Right lobe of liver (tissue), 6 donors: ENCODE measurements at regions not wholly inside any gene's neighbourhood (a gene's known extent, or its start where the extent isn't known, plus 50 kb on each side); places are given as distances from the start of the nearest gene placed in this dataset.

Experiments
- ATAC-seq, 4 donors: fragments of 200-7000 bp; cut with Tn5 transposase; one replicate each; pipeline ENCODE4 v1.9.1; 2020; ENCODE audit warnings: mild to moderate bottlenecking in 4 of 4, moderate library complexity in 4 of 4
- DNase-seq, 3 donors: peaks; one replicate each; pipeline ENCODE4 v3.0.0-alpha.2; 2020
- H3K27ac ChIP-seq, 3 donors: fragments of 200-600 bp; one replicate each; pipeline ENCODE4 v1.8.0; 2022
- H3K27me3 ChIP-seq, 2 donors: fragments of 200-600 bp; one replicate each; pipeline ENCODE4 v1.8.0; 2022
- H3K36me3 ChIP-seq, 4 donors: fragments of 200-600 bp; sonication (generic) in 1 of 4; one replicate each; pipeline versions ENCODE4 v1.5.1 to v1.8.0; 2017 to 2022; ENCODE audit warnings: control low read depth in 1 of 4
- H3K4me1 ChIP-seq, 4 donors: fragments of 200-600 bp; sonication (generic) in 1 of 4; one replicate each; pipeline versions ENCODE4 v1.5.1 to v1.8.0; 2017 to 2022; ENCODE audit warnings: control low read depth in 1 of 4
- H3K4me3 ChIP-seq, 3 donors: fragments of 200-600 bp; one replicate each; pipeline ENCODE4 v1.8.0; 2022
- H3K9me3 ChIP-seq, 4 donors: fragments of 200-600 bp; sonication (generic) in 1 of 4; one replicate each; pipeline versions ENCODE4 v1.5.1 to v1.8.0; 2017 to 2022; ENCODE audit warnings: control low read depth in 1 of 4
- POLR2A ChIP-seq: fragments of 450-650 bp; IDR thresholded peaks from one replicate; pipeline ENCODE4 v1.6.1; 2017; ENCODE audit warnings: antibody characterized with exemption, mild to moderate bottlenecking
- WGBS: methylation state at CpG from one replicate; pipeline ENCODE4 v1.1.6; 2018; ENCODE audit warnings: low coverage, low lambda C conversion rate; ENCODE audit not compliant: insufficient coverage; ENCODE audit errors: missing lambda C conversion rate; 5-methylcytosine and 5-hydroxymethylcytosine counted together
- intact Hi-C, 2 donors: fragments of 100-400 bp; cut with DNase I; formaldehyde crosslinking; loops; one replicate each; pipeline versions ENCODE4 v1.11.2 to v1.14.1; 2022
- TF ChIP-seq, protein P1 (sequence below), 4 donors: fragments of 200-600 bp in 3 of 4; fragments of 450-650 bp in 1 of 4; IDR thresholded peaks; one replicate each; pipeline versions ENCODE4 v1.5.1 to v1.8.0; 2016 to 2022; ENCODE audit warnings: antibody characterized with exemption in 4 of 4, mild to moderate bottlenecking in 2 of 4
- donor health status: DM: no; HTN: yes; CAD: no.
- donor health status: DM: no; HTN: no; CAD: no.
- donor health status: DM: no; HTN: no; CAD: no.
- donor health status: DM: no; HTN: yes; CAD: no.
- donor health status: DM: no; HTN: yes; CAD: no.

GRCh38 chr4:186009976-186010375 is 59.0 kb upstream of the TLR3 start:
- intact Hi-C loops, result loop anchor here in 1 of 2 donors (10.0 kb wide), 1 partner anchor 365 kb away; no protein-coding TSS in a partner anchor
- TF ChIP-seq, protein P1, sequence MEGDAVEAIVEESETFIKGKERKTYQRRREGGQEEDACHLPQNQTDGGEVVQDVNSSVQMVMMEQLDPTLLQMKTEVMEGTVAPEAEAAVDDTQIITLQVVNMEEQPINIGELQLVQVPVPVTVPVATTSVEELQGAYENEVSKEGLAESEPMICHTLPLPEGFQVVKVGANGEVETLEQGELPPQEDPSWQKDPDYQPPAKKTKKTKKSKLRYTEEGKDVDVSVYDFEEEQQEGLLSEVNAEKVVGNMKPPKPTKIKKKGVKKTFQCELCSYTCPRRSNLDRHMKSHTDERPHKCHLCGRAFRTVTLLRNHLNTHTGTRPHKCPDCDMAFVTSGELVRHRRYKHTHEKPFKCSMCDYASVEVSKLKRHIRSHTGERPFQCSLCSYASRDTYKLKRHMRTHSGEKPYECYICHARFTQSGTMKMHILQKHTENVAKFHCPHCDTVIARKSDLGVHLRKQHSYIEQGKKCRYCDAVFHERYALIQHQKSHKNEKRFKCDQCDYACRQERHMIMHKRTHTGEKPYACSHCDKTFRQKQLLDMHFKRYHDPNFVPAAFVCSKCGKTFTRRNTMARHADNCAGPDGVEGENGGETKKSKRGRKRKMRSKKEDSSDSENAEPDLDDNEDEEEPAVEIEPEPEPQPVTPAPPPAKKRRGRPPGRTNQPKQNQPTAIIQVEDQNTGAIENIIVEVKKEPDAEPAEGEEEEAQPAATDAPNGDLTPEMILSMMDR (IDR thresholded peaks at IDR 0.05), result no peak
- TF ChIP-seq POLR2A, result no peak
- ATAC-seq, result no peak

DNA sequence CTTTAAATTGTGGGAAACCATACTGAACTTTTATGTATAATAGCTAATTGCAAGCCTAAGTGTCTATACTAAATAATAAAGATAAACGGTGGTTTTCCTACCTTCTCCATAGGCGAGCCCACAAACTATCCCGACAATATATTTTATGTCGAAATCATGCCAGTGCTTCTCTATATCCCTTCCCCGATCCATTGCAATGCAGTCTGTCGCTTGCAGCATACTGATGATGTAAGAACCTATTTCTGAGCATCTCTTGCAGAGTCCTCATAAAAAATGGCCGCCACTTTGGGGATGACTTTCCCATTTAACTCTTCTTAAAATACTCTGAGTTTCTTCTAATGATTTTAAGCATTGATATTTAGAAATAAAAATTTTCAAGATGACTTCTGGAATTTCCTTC is 58.1 kb upstream of the TLR3 start:
- Histone ChIP-seq H3K27ac (no peak overlapping the region), H3K9me3 (no peaks in the 10 kb centered on the region), H3K36me3 (no peaks in the 10 kb centered on the region), H3K27me3 (no peaks in the 10 kb centered on the region), H3K4me1 (no peaks in the 10 kb centered on the region), H3K4me3 (no peak overlapping the region)
- TF ChIP-seq, protein P1 (IDR thresholded peaks at IDR 0.05), result no peak
- no peak for TF ChIP-seq POLR2A
- ATAC-seq (no peak), DNase-seq (no peak)
- WGBS, result 91% methylated on average over 7 of the region's 7 CpGs
- intact Hi-C loops, result loop anchor here in 1 of 2 donors (10.0 kb wide), 1 partner anchor 366 kb away; no protein-coding TSS in a partner anchor

More at GRCh38 chr4:186009976-186010375, 59.0 kb upstream of the TLR3 start:
- no peak overlapping the region for H3K4me3 ChIP-seq
- no peaks in the 10 kb centered on the region for H3K9me3 ChIP-seq
- H3K36me3 ChIP-seq, result no peaks in the 10 kb centered on the region
- no peaks in the 10 kb centered on the region for H3K4me1 ChIP-seq
- H3K27ac ChIP-seq, result no peak overlapping the region
- no peak for DNase-seq
- no peaks in the 10 kb centered on the region for H3K27me3 ChIP-seq

DNA sequence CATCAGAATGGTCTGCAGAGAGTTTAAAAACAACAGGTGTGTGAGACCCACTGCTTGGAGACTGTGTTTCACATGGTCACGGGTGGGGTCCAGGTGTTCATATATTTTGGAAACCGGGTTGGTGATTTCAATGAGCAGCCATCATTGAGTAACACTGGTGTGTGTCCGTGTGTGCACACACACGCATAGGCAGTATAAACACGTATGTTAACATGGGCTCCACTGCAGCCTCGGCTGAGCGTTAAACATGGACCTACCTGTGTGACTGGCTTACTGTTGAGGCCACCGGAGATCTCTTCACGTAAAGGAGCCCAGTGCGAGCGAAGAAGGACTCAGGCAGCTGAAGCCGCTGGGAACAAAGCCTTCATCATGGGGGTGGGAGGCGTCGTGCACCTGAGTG is 56.9 kb upstream of the TLR3 start:
- no peak for TF ChIP-seq POLR2A
- TF ChIP-seq, protein P1 (IDR thresholded peaks at IDR 0.05), result no peak
- H3K9me3 ChIP-seq, result no peaks in the 10 kb centered on the region
- no peaks in the 10 kb centered on the region for H3K27me3 ChIP-seq
- intact Hi-C loops, result loop anchor here in 1 of 2 donors (10.0 kb wide), 1 partner anchor 367 kb away; no protein-coding TSS in a partner anchor
- DNase-seq, result no peak
- 90% methylated on average over 4 of the region's 14 CpGs for WGBS
- H3K4me1 ChIP-seq, result no peaks in the 10 kb centered on the region
- no peak overlapping the region for H3K27ac ChIP-seq
- no peaks in the 10 kb centered on the region for H3K36me3 ChIP-seq
- no peak overlapping the region for H3K4me3 ChIP-seq
- no peak for ATAC-seq

- Histone ChIP-seq H3K36me3 (no peaks in the 10 kb centered on the region), H3K27ac (no peak overlapping the region), H3K27me3 (no peaks in the 10 kb centered on the region), H3K4me1 (no peaks in the 10 kb centered on the region), H3K4me3 (no peak overlapping the region), H3K9me3 (no peaks in the 10 kb centered on the region)
- TF ChIP-seq POLR2A, result no peak
- TF ChIP-seq, protein P1 (IDR thresholded peaks at IDR 0.05), result no peak
- intact Hi-C loops, result loop anchor here in 1 of 2 donors (10.0 kb wide), 1 partner anchor 369 kb away; no protein-coding TSS in a partner anchor
- 64% methylated on average over 8 of the region's 8 CpGs for WGBS
- DNase-seq (no peak), ATAC-seq (no peak)
Observed at GRCh38 chr4:186013419-186014186, 55.4 kb upstream of the TLR3 start.
